LHCN-M2 (cell line): ENCODE measurements at regions not wholly inside any gene's neighbourhood (a gene's known extent, or its start where the extent isn't known, plus 50 kb on each side); places are given as distances from the start of the nearest gene placed in this dataset.
"Not testable (repeated sequence)": the region's sequence is repeated elsewhere in the genome, so short reads cannot be mapped to it uniquely, and the experiment has no call there.

Experiments used
- DNase-seq: peaks from one replicate; pipeline ENCODE4 v3.0.0-alpha.2; 2012; ENCODE audit warnings: low read depth

- not testable (repeated sequence) for DNase-seq
Observed at GRCh38 chr9:74424488-74424887, 72.6 kb upstream of the RORB start.

- no peak for DNase-seq
Observed at GRCh38 chr9:74431467-74431866, 65.7 kb upstream of the RORB start.

- DNase-seq: no peak
Observed at GRCh38 chr9:74443036-74443750, 53.9 kb upstream of the RORB start.

- DNase-seq: no peak
Observed at GRCh38 chr9:74444369-74444768, 52.8 kb upstream of the RORB start.
